IMR-90 (cell line): ENCODE measurements at regions not wholly inside any gene's neighbourhood (a gene's known extent, or its start where the extent isn't known, plus 50 kb on each side); places are given as distances from the start of the nearest gene placed in this dataset.

Experiments used
- ATAC-seq: fragments of 200-7000 bp; cut with Tn5 transposase; 2 replicates; pipeline ENCODE4 v1.9.1; 2020; ENCODE audit warnings: low read depth, mild to moderate bottlenecking, moderate library complexity
- BruUV-seq: library from RNA; stranded (reverse); fragments of 400-500 nt; replicated peaks from 2 replicates; lab custom pipeline; 2021; lab: Mats Ljungman, UMichigan
- CTCF ChIA-PET: fragments of 300-600 bp; formaldehyde crosslinking; extraction: SDS; loops from one replicate; lab custom pipeline; 2021; ENCODE audit warnings: antibody characterized with exemption; lab: Yijun Ruan, JAX
- POLR2A ChIA-PET: fragments of 300-600 bp; sonication (Branson Sonifier 250); formaldehyde crosslinking; loops from one replicate; lab custom pipeline; 2022; ENCODE audit warnings: antibody characterized with exemption; ENCODE audit not compliant: unreplicated experiment; lab: Charles Lee
- DNase-seq: peaks from one replicate; pipeline ENCODE4 v3.0.0; 2013
- H2AFZ ChIP-seq: replicated peaks from 2 replicates; pipeline ENCODE3; 2013; ENCODE audit warnings: low read length, mild to moderate bottlenecking; ENCODE audit not compliant: poor library complexity
- H2AK5ac ChIP-seq: 2 replicates; pipeline ENCODE4 v1.6.1; 2013; ENCODE audit warnings: low read depth, low read length, inconsistent platforms
- H2AK9ac ChIP-seq: replicated peaks from 2 replicates; pipeline ENCODE3; 2013; ENCODE audit warnings: mild to moderate bottlenecking, low read depth, low read length, moderate library complexity; ENCODE audit not compliant: poor library complexity
- H2BK120ac ChIP-seq: 2 replicates; pipeline ENCODE4 v1.6.1; 2013; ENCODE audit warnings: low read depth, low read length, inconsistent platforms
- H2BK15ac ChIP-seq: 3 replicates; pipeline ENCODE4 v1.6.1; 2013; ENCODE audit warnings: low read depth, low read length, inconsistent platforms
- H2BK20ac ChIP-seq: 2 replicates; pipeline ENCODE4 v1.6.1; 2013; ENCODE audit warnings: low read depth, mild to moderate bottlenecking, inconsistent platforms, low read length, moderate library complexity
- H2BK5ac ChIP-seq: 2 replicates; pipeline ENCODE4 v1.6.1; 2013; ENCODE audit warnings: mild to moderate bottlenecking, low read depth, low read length, inconsistent platforms; ENCODE audit not compliant: poor library complexity, severe bottlenecking
- H3K14ac ChIP-seq: replicated peaks from 2 replicates; pipeline ENCODE4 v1.6.1; 2013; ENCODE audit warnings: low read depth, low read length, inconsistent platforms
- H3K18ac ChIP-seq: 2 replicates; pipeline ENCODE4 v1.6.1; 2013; ENCODE audit warnings: low read depth, low read length, control low read depth
- H3K23ac ChIP-seq: 2 replicates; pipeline ENCODE4 v1.6.1; 2013; ENCODE audit warnings: low read depth, low read length, inconsistent platforms
- H3K27ac ChIP-seq: 2 replicates; pipeline ENCODE4 v1.5.1; 2013; ENCODE audit warnings: mild to moderate bottlenecking, control low read depth, low read length; ENCODE audit not compliant: insufficient read depth
- H3K27me3 ChIP-seq: 2 replicates; pipeline ENCODE4 v1.6.1; 2013; ENCODE audit warnings: low read length; ENCODE audit not compliant: control insufficient read depth, insufficient read depth
- H3K36me3 ChIP-seq: 2 replicates; pipeline ENCODE4 v1.6.1; 2013; ENCODE audit warnings: low read length, mixed read lengths; ENCODE audit not compliant: control insufficient read depth, insufficient read depth
- H3K4ac ChIP-seq: 2 replicates; pipeline ENCODE4 v1.6.1; 2013; ENCODE audit warnings: low read depth, low read length, inconsistent platforms
- H3K4me1 ChIP-seq: 2 replicates; pipeline ENCODE4 v1.6.1; 2013; ENCODE audit warnings: low read length, mixed read lengths; ENCODE audit not compliant: control insufficient read depth, insufficient read depth
- H3K4me2 ChIP-seq: 2 replicates; pipeline ENCODE4 v1.6.1; 2013; ENCODE audit warnings: low read depth, mild to moderate bottlenecking, control low read depth, low read length, moderate library complexity
- H3K4me3 ChIP-seq: 2 replicates; pipeline ENCODE4 v1.5.1; 2013; ENCODE audit warnings: low read depth, mild to moderate bottlenecking, control low read depth, low read length, moderate library complexity; ENCODE audit not compliant: insufficient read depth
- H3K56ac ChIP-seq: 2 replicates; pipeline ENCODE4 v1.6.1; 2013; ENCODE audit warnings: low read length, inconsistent platforms; ENCODE audit not compliant: insufficient read depth; ENCODE audit errors: extremely low read depth
- H3K79me1 ChIP-seq, 2 experiments: 2 replicates each; pipeline ENCODE4 v1.6.1; 2013; ENCODE audit warnings: low read length in 2 of 2, inconsistent platforms in 1 of 2, low read depth in 1 of 2
- H3K9ac ChIP-seq: 2 replicates; pipeline ENCODE4 v1.6.1; 2013; ENCODE audit warnings: low read depth, low read length, control low read depth
- H3K9me1 ChIP-seq: 2 replicates; pipeline ENCODE4 v1.6.1; 2013; ENCODE audit warnings: low read length, inconsistent platforms; ENCODE audit not compliant: insufficient read depth
- H3K9me3 ChIP-seq: 2 replicates; pipeline ENCODE4 v1.6.1; 2013; ENCODE audit warnings: low read length; ENCODE audit not compliant: control insufficient read depth, insufficient read depth
- H4K20me1 ChIP-seq: 2 replicates; pipeline ENCODE4 v1.6.1; 2013; ENCODE audit warnings: low read length, inconsistent platforms; ENCODE audit not compliant: insufficient read depth
- H4K5ac ChIP-seq: 2 replicates; pipeline ENCODE4 v1.6.1; 2013; ENCODE audit warnings: mild to moderate bottlenecking, low read depth, low read length, control low read depth
- H4K8ac ChIP-seq, 2 experiments: 2 replicates each; pipeline ENCODE4 v1.6.1; 2013; ENCODE audit warnings: low read depth in 2 of 2, low read length in 2 of 2, control low read depth in 1 of 2, inconsistent platforms in 1 of 2
- H4K91ac ChIP-seq: 2 replicates; pipeline ENCODE4 v1.6.1; 2013; ENCODE audit warnings: low read depth, low read length, inconsistent platforms; ENCODE audit not compliant: insufficient read depth
- BHLHE40 ChIP-seq: fragments of 150-350 bp; IDR thresholded peaks from 2 replicates; pipeline ENCODE4 v1.6.1; 2016; ENCODE audit warnings: mild to moderate bottlenecking, low read depth, low read length
- CEBPB ChIP-seq: IDR thresholded peaks from 2 replicates; pipeline ENCODE4 v1.6.1; 2012; ENCODE audit warnings: low read depth, low read length, improper control_type of control experiment
- CHD1 ChIP-seq: IDR thresholded peaks from 2 replicates; pipeline ENCODE4 v1.6.1; 2012; ENCODE audit warnings: low read depth, low read length, improper control_type of control experiment
- CTCF ChIP-seq: conservative IDR thresholded peaks from 2 replicates; pipeline ENCODE4 v1.5.1; 2012; ENCODE audit warnings: mild to moderate bottlenecking, low read depth, low read length, improper control_type of control experiment
- ELK1 ChIP-seq: fragments of 150-350 bp; IDR thresholded peaks from 2 replicates; pipeline ENCODE4 v1.6.1; 2016; ENCODE audit warnings: low read depth, mild to moderate bottlenecking, low read length, moderate library complexity, borderline replicate concordance
- FOS ChIP-seq: fragments of 150-350 bp; IDR thresholded peaks from 2 replicates; pipeline ENCODE4 v1.6.1; 2016; ENCODE audit warnings: low read depth, low read length
- MAFK ChIP-seq: IDR thresholded peaks from 2 replicates; pipeline ENCODE4 v1.6.1; 2012; ENCODE audit warnings: low read depth, low read length, improper control_type of control experiment
- MAZ ChIP-seq: IDR thresholded peaks from 2 replicates; pipeline ENCODE4 v1.6.1; 2012; ENCODE audit warnings: low read depth, mild to moderate bottlenecking, low read length, improper control_type of control experiment, moderate library complexity, borderline replicate concordance
- MXI1 ChIP-seq: IDR thresholded peaks from 2 replicates; pipeline ENCODE4 v1.6.1; 2012; ENCODE audit warnings: low read depth, mild to moderate bottlenecking, low read length, moderate library complexity, borderline replicate concordance
- NFE2L2 ChIP-seq: fragments of 150-350 bp; IDR thresholded peaks from 2 replicates; pipeline ENCODE4 v1.6.1; 2016; ENCODE audit warnings: low read depth, mild to moderate bottlenecking, low read length
- POLR2A ChIP-seq: IDR thresholded peaks from 2 replicates; pipeline ENCODE4 v1.6.1; 2012; ENCODE audit warnings: mild to moderate bottlenecking, low read depth, low read length
- RAD21 ChIP-seq: IDR thresholded peaks from 2 replicates; pipeline ENCODE4 v1.6.1; 2012; ENCODE audit warnings: low read length, improper control_type of control experiment
- RCOR1 ChIP-seq: IDR thresholded peaks from 2 replicates; pipeline ENCODE4 v1.6.1; 2012; ENCODE audit warnings: mild to moderate bottlenecking, low read length, improper control_type of control experiment; ENCODE audit not compliant: insufficient replicate concordance
- RFX5 ChIP-seq: IDR thresholded peaks from 2 replicates; pipeline ENCODE4 v1.8.0; 2012; ENCODE audit warnings: low read depth, mild to moderate bottlenecking, low read length, moderate library complexity
- SMC3 ChIP-seq: fragments of 150-350 bp; IDR thresholded peaks from 2 replicates; pipeline ENCODE4 v1.6.1; 2016; ENCODE audit warnings: low read depth, mild to moderate bottlenecking, antibody characterized with exemption, low read length, moderate library complexity
- USF2 ChIP-seq: fragments of 150-350 bp; IDR thresholded peaks from 2 replicates; pipeline ENCODE4 v1.6.1; 2017; ENCODE audit warnings: mild to moderate bottlenecking, antibody characterized with exemption, low read length, low read depth
- WGBS, 2 experiments: methylation state at CpG; one replicate each; pipeline versions ENCODE4 v1.1.5 to v1.1.7; 2013; ENCODE audit warnings: missing lambda C conversion rate in 2 of 2; ENCODE audit not compliant: insufficient read length in 1 of 2; ENCODE audit errors: extremely low coverage in 2 of 2; 5-methylcytosine and 5-hydroxymethylcytosine counted together
- dilution Hi-C: fragments of 300-500 bp; cut with HindIII; formaldehyde crosslinking; loops from one replicate; pipeline ENCODE4 v1.14.3; 2018; ENCODE audit warnings: low sequenced_read_pairs; ENCODE audit not compliant: unreplicated experiment
- in situ Hi-C: fragments of 300-500 bp; cut with MboI; formaldehyde crosslinking; loops from 3 replicates; pipeline ENCODE4 v1.14.3; 2019; ENCODE audit warnings: low sequenced_read_pairs, inconsistent platforms, mixed read lengths
- intact Hi-C: fragments of 100-400 bp; cut with micrococcal nuclease; formaldehyde crosslinking; loops from 2 replicates; pipeline ENCODE4 v1.10.0; 2022

- in situ Hi-C loops = no loop called here
- WGBS, 2 experiments = no CpG with 5 or more reads among the region's 4 CpGs
- H3K4ac ChIP-seq = no peak overlapping the region
- no peak overlapping the region for H3K4me2 ChIP-seq
- dilution Hi-C loops = no loop called here
- H4K91ac ChIP-seq = no peak overlapping the region
- no peaks in the 10 kb centered on the region for H3K36me3 ChIP-seq
- H3K23ac ChIP-seq = no peak overlapping the region
- no peak overlapping the region for H4K8ac ChIP-seq
- POLR2A ChIA-PET = no interaction called here
- no peak overlapping the region for H3K9ac ChIP-seq
- peaks cover 2% of the 10 kb centered on the region; the same call in 1 of the 2 replicates for H3K27me3 ChIP-seq
- H3K9me1 ChIP-seq = no peaks in the 10 kb centered on the region; the same call in 1 of the 2 replicates
- no peak for ATAC-seq
- H2BK5ac ChIP-seq = no peak overlapping the region
- no peaks in the 10 kb centered on the region for H4K20me1 ChIP-seq
- no peak overlapping the region for H3K18ac ChIP-seq
- H2AK9ac ChIP-seq = no peak overlapping the region
- H2BK120ac ChIP-seq = no peak overlapping the region
- no peak overlapping the region for H3K27ac ChIP-seq
- CTCF ChIA-PET = interaction anchor here (0.7 kb wide), 1 partner anchor 25 kb away, joined by 4 read pairs; no protein-coding TSS in a partner anchor
- intact Hi-C loops = no loop called here
- no peak overlapping the region for H2BK20ac ChIP-seq
- no peak overlapping the region for H2BK15ac ChIP-seq
- no peak overlapping the region for H3K14ac ChIP-seq
- BruUV-seq = no TSS peak
- H3K9me3 ChIP-seq = no peaks in the 10 kb centered on the region
- H3K79me1 ChIP-seq = no peaks in the 10 kb centered on the region
- H4K5ac ChIP-seq = no peak overlapping the region
- no peak overlapping the region for H3K56ac ChIP-seq
- H3K4me1 ChIP-seq = no peaks in the 10 kb centered on the region; the same call in 1 of the 2 replicates
- no peak overlapping the region for H2AFZ ChIP-seq
- H2AK5ac ChIP-seq = no peak overlapping the region
- TF ChIP-seq MAZ (no peak), CTCF (no peak), NFE2L2 (no peak), FOS (no peak), ELK1 (no peak), MXI1 (no peak), MAFK (no peak), CHD1 (no peak), SMC3 (no peak), BHLHE40 (no peak), RFX5 (no peak), RAD21 (no peak), CEBPB (no peak), RCOR1 (no peak), USF2 (no peak), POLR2A (no peak)
- no peak for DNase-seq
- H3K4me3 ChIP-seq = no peak overlapping the region
Measured at GRCh38 chr2:12971581-12972365, 255.0 kb downstream of the TRIB2 start.
